ENCODE measurements at regions not wholly inside any gene's neighbourhood (a gene's known extent, or its start where the extent isn't known, plus 50 kb on each side); places are given as distances from the start of the nearest gene placed in this dataset.
"Not testable (repeated sequence)": the region's sequence is repeated elsewhere in the genome, so short reads cannot be mapped to it uniquely, and the experiment has no call there.

- no peak for DNase-seq
These were observed 340.8 kb downstream of the FGF10 start for GRCh38 chr5:44048276-44048984.

GRCh38 chr5:44046619-44047364 lies 342.4 kb downstream of the FGF10 start:
- DNase-seq: no peak

GRCh38 chr5:44044549-44044948 lies 344.7 kb downstream of the FGF10 start:
- DNase-seq: not testable (repeated sequence)

GRCh38 chr5:44028226-44028625 lies 361.0 kb downstream of the FGF10 start:
- DNase-seq: no peak

GRCh38 chr5:44022622-44023021 lies 366.6 kb downstream of the FGF10 start:
- no peak for DNase-seq

GRCh38 chr5:44011518-44011917 lies 377.7 kb downstream of the FGF10 start:
- no peak for DNase-seq

GRCh38 chr5:44002381-44002901 lies 386.8 kb downstream of the FGF10 start:
- DNase-seq: no peak

- no peak for DNase-seq
These were observed 387.4 kb downstream of the FGF10 start for GRCh38 chr5:44001675-44002380.

GRCh38 chr5:44001236-44001635 lies 388.0 kb downstream of the FGF10 start:
- DNase-seq: no peak

GRCh38 chr5:43997647-43998272 lies 391.5 kb downstream of the FGF10 start:
- no peak for DNase-seq

- no peak for DNase-seq
These were observed 393.0 kb downstream of the FGF10 start for GRCh38 chr5:43996221-43996620.

- no peak for DNase-seq
These were observed 391.4 kb downstream of the NNT start for GRCh38 chr5:43994352-43994708.

- DNase-seq: peak in 1 of 2 experiments; percentile 3
These were observed 390.8 kb downstream of the NNT start for GRCh38 chr5:43993634-43994351.

GRCh38 chr5:43985411-43985810 lies 382.4 kb downstream of the NNT start:
- DNase-seq: no peak

- no peak for DNase-seq
These were observed 378.6 kb downstream of the NNT start for GRCh38 chr5:43981556-43981955.

GRCh38 chr5:43973908-43974307 lies 370.9 kb downstream of the NNT start:
- no peak for DNase-seq

GRCh38 chr5:43973318-43973717 lies 370.3 kb downstream of the NNT start:
- peak in 1 of 2 experiments; percentile 3 for DNase-seq

GRCh38 chr5:43967165-43967564 lies 364.2 kb downstream of the NNT start:
- no peak for DNase-seq

GRCh38 chr5:43959144-43959543 lies 356.2 kb downstream of the NNT start:
- no peak for DNase-seq

GRCh38 chr5:43947935-43948334 lies 345.0 kb downstream of the NNT start:
- DNase-seq: no peak

- DNase-seq: no peak
These were observed 338.8 kb downstream of the NNT start for GRCh38 chr5:43941806-43942205.

- DNase-seq: no peak
These were observed 337.6 kb downstream of the NNT start for GRCh38 chr5:43940562-43940961.

- DNase-seq: no peak
These were observed 323.9 kb downstream of the NNT start for GRCh38 chr5:43926923-43927322.

Measured in Kasumi-1 (cell line).